HG03175 (cell line): ENCODE measurements at regions not wholly inside any gene's neighbourhood (a gene's known extent, or its start where the extent isn't known, plus 50 kb on each side); places are given as distances from the start of the nearest gene placed in this dataset.
"Not testable (repeated sequence)": the region's sequence is repeated elsewhere in the genome, so short reads cannot be mapped to it uniquely, and the experiment has no call there.

Experiments used
- ATAC-seq: cut with Tn5 transposase; IDR thresholded peaks from one replicate; pipeline ENCODE4 v1.9.1; 2021; ENCODE audit warnings: mild to moderate bottlenecking, moderate library complexity; ENCODE audit not compliant: unreplicated experiment

DNA sequence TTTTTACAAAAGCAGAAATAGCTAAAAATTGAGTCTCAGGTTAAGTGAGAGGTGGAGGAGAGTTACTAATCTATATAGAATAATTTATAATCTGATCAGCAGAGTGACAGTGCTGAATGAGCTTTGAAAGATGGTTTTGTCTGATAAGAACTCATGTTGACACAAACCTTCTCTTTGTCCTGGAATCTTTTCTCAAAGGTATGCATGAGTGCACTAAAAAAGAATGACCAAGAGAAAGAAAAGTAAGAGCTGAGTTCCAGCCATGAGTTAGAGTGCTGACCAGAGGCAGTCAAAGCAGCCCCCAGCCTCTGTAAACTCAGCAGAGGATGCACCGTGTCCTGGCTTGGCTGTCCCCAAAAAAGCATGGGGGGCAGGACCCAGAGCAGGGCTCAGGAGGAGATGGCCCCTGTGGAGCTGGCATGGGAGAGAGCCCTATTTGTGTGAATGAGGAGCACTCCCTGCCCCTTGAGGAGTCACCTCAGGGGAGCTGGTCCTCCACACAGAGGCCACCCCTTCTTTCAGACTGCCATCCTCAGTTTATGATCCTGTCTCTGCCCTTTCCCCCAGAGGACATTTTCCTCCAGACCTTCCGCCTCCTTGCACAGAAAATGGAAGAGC lies 129.8 kb downstream of the SEC23A start:
- ATAC-seq: no peak

GRCh38 chr14:38972511-38972910 lies 130.5 kb downstream of the SEC23A start:
- no peak for ATAC-seq

DNA sequence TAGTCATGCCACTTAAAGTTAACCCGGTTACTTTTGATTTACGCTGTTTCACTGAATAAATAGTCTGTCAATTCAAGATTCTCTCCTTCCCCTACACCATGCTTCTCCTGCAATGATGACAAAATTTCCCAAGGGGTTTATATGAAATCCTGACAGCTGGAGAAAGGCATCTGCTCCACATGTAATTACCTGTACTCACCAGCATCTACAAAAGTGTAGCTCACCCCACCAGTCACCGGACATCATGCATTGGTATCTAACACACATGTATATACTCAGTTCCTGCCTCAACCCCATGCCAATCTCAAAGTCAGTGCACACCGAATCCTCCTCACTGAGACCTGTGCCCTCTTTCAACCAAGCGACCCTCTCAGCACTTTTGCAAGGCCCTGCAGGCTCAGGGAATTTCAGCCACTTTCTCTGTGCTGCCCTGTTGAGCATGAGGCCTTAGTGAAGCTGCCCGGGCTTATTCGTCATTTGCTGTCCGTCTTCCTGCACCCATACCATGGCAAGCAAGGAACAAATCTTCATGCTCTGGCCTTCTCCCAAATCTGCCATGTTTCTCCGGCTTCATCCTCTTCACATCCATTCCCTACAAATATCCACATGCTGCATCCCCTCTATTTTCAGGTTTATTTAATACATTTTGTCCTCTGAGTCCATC lies 131.6 kb downstream of the SEC23A start:
- ATAC-seq: no peak

GRCh38 chr14:38964630-38965029 lies 138.4 kb downstream of the SEC23A start:
- ATAC-seq: no peak

GRCh38 chr14:38960946-38961531 lies 142.0 kb downstream of the SEC23A start:
- no peak for ATAC-seq

GRCh38 chr14:38959021-38959420 lies 144.0 kb downstream of the SEC23A start:
- ATAC-seq: no peak

DNA sequence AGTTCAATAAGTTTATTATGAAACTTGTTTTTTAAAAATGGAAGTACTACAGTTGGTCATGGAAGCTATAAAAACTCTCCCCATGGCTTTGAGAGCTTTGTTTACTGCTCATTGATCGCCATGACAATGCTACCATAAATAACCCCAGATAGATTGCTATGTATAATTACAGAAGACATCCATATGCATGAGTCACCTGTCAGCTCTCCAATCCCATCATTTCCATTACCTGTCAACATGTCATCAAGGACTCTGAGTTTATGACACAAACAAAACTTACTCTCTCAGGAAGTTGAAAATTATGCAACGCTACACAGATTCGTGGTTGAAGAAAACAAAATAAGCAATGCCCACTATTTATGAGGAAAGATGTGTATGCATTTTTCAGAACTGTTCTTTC lies 144.4 kb downstream of the SEC23A start:
- no peak for ATAC-seq

DNA sequence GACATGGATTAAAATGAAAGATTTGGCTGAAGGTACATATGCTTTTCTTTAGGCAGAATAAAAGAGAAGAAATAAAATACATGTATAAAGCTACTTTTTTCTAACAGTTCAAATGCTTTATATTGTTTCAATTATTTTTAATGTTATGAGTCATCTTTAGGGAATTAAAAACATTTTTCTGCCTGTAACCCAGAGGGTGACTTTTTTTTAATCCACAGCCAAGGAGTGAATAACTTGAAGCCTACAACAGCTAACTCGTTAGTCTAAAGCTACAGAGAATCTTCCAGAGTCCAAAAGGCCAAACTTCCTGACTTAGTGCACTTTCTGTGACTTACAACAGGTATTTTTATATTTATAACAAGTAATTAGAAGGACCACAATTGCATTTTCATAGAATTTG lies 151.6 kb downstream of the SEC23A start:
- ATAC-seq: no peak

DNA sequence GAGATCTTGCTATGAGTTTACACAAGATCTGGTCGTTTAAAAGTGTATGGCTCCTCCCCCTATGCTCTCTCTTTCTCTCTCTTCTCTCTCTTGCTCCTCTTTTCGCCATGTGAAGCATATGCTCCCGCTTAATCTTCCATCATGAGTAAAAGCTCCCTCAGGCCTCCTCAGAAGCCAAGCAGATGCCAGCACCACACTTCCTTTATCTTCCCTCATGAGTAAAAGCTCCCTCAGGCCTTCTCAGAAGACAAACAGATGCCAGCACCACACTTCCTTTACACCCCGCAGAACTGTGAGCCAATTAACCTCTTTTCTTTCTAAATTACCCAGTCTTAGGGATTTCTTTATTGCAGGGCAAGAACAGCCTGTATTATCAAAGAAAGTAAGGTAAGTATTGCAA lies 152.4 kb downstream of the SEC23A start:
- no peak for ATAC-seq

DNA sequence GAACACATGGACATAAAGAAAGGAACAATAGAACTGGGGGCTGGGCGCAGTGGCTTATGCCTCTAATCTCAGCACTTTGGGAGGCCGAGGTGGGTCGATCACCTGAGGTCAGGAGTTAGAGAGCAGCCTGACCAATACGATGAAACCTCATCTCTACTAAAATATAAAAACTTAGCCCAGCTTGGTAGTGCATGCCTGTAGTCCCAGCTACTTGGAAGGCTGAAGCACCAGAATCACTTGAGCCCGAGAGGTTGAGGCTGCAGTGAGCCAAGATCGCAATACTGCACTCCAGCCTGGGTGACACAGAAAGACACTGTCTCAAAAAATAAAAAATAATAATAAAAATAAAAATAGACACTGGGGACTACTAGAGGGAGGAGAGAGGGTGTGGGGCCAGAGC lies 154.5 kb downstream of the SEC23A start:
- ATAC-seq: no peak

DNA sequence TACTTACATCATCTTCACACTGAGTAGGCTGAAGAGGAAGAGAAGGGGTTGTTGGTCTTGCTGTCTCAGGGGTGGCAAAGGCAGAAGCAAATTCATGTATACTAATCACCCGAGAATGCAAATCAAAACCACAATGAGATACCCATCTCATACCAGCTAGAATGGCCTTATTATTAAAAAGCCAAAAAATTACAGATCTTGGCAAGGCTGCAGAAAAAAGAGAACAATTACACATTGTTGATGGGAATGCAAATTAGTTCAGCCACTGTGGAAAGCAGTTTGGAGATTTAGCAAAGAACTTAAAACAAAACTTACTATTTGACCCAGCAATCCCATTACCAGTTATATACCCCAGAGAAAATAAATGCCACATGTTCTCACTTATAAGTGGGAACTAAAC lies 154.9 kb downstream of the SEC23A start:
- no peak for ATAC-seq

DNA sequence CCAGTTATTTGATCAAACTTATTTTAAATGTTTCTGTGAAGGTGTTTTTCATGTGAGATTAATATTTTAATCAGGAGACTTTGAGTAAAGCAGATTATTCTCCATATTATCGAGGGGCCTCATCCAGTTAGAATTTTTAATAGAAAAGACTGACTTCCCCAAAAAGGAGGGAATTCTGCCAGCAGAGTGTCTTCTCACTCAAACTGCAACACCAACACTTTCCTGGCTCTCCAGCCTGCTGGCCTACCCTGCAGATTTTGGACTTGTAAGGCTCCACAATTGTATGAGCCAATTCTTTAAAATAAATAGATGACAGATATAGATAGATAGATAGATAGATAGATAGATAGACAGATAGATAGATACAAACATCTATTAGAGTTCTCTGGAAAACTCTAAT lies 155.7 kb downstream of the SEC23A start:
- no peak for ATAC-seq

DNA sequence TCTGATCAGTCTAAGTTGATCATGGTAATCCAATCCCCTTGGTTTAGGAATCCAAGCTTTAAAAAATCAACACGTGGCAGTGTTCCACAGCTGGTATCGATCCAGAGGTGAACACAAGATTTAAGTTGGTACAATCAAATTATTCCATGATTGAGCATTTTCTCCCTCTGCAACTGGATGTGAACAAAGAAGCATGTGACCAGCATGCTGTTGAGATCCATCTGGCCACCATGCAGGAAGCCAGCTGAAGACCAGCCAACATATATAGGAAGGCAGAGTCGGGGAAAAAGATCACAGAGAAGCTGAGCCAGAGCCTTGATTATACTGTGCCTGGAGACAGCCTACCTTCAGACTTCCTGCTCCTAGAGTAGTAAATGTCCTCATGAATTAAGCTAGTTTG lies 158.3 kb downstream of the SEC23A start:
- no peak for ATAC-seq

GRCh38 chr14:38941488-38941887 lies 161.5 kb downstream of the SEC23A start:
- ATAC-seq: no peak

GRCh38 chr14:38932653-38933000 lies 170.4 kb downstream of the SEC23A start:
- ATAC-seq: not testable (repeated sequence)

GRCh38 chr14:38931969-38932652 lies 170.9 kb downstream of the SEC23A start:
- no peak for ATAC-seq

DNA sequence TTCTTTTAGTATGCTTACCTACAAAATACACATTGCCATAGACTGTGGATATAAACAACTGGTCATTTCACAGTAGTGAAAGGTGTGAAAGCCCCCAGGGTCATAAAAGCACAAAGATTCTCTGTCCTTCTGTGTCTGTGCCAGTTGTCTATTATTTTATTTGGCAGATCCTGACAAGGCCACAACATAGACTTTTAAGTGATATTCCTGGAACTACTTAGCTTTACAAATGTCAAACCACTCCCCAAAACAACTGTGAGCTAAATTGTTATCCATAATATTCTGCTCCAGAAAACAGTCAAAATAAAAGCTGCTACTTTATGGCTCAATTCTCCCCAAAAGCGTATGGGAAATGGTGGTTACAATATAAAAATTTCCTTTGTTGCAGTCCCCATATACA lies 172.1 kb downstream of the SEC23A start:
- no peak for ATAC-seq

GRCh38 chr14:38930022-38930421 lies 173.0 kb downstream of the SEC23A start:
- ATAC-seq: no peak

DNA sequence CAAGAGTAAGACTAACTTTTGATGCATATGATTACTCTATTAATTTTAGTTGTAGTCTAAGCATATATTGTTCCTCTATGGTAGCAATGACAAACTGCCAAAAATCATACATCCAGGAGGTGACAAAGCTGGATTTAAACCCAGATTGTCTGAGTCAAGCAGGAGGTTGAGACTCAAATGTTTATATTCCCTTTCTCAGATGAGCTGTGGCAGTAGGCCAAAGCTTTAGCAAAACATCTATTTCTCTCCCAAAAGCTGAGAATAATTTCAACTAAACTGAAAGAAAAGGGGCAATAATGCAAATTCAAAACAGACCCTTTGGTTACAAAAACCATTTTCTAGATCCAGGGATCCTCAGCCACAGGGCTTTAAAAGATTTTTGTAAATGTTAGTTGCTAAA lies 173.6 kb downstream of the SEC23A start:
- ATAC-seq: no peak

- not testable (repeated sequence) for ATAC-seq
These were observed 181.1 kb downstream of the SEC23A start for GRCh38 chr14:38921893-38922292.

DNA sequence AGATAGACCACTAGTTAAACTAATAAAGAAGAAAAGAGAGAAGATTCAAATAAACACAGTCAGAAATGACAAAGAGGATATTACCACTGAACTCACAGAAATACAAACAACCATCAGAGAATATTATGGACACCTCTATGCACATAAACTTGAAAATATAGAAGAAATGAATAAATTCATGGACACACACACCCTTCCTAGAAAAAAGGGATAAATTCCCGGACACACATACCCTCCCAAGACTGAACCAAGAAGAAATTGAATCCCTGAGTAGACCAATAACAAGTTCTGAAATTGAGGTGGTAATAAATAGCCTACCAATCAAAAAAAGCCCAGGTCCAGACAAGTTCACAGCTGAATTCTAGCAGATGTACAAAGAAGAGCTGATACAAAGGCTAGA lies 187.9 kb downstream of the SEC23A start:
- ATAC-seq: no peak

- peak; percentile 70 for ATAC-seq
These were observed 192.9 kb downstream of the SEC23A start for GRCh38 chr14:38910092-38910491.
